Fibroblast of lung (primary cell): ENCODE measurements at regions not wholly inside any gene's neighbourhood (a gene's known extent, or its start where the extent isn't known, plus 50 kb on each side); places are given as distances from the start of the nearest gene placed in this dataset.

Experiments
- CTCF ChIP-seq, 2 donors: IDR thresholded peaks in 1 of 2; conservative IDR thresholded peaks in 1 of 2; 1 replicate in 1 of 2; 2 replicates in 1 of 2; pipeline ENCODE4 v1.5.1; 2011 to 2012; ENCODE audit warnings: low read length in 2 of 2, control low read depth in 1 of 2, inconsistent platforms in 1 of 2, low read depth in 1 of 2, mild to moderate bottlenecking in 1 of 2
- EZH2 ChIP-seq: IDR thresholded peaks from 2 replicates; pipeline ENCODE4 v1.5.1; 2012; ENCODE audit warnings: low read length, control low read depth, mild to moderate bottlenecking; ENCODE audit errors: missing control alignments

- no peak for TF ChIP-seq EZH2
- TF ChIP-seq CTCF (conservative IDR thresholded peaks at IDR 0.05 in 1 of 2, IDR thresholded peaks at IDR 0.05 in 1 of 2; ENCODE audit: low read depth in 1 of 2, low read length in 2 of 2): no peak
Observed at GRCh38 chr16:54822492-54822891, 108.2 kb upstream of the IRX5 start.
